Fibroblast of the aortic adventitia (primary cell): ENCODE measurements at regions not wholly inside any gene's neighbourhood (a gene's known extent, or its start where the extent isn't known, plus 50 kb on each side); places are given as distances from the start of the nearest gene placed in this dataset.

Experiments used
- DNase-seq: peaks from one replicate; pipeline ENCODE4 v3.0.0-alpha.2; 2010; ENCODE audit warnings: low read depth
- H3K4me3 ChIP-seq: 2 replicates; pipeline ENCODE4 v1.5.1; 2011; ENCODE audit warnings: low read depth, mild to moderate bottlenecking, control low read depth, low read length, moderate library complexity
- TF ChIP-seq, protein P1 (sequence below): IDR thresholded peaks from 2 replicates; pipeline ENCODE4 v1.5.1; 2011; ENCODE audit warnings: mild to moderate bottlenecking, low read length, control low read depth, inconsistent platforms; ENCODE audit not compliant: insufficient read depth

DNA sequence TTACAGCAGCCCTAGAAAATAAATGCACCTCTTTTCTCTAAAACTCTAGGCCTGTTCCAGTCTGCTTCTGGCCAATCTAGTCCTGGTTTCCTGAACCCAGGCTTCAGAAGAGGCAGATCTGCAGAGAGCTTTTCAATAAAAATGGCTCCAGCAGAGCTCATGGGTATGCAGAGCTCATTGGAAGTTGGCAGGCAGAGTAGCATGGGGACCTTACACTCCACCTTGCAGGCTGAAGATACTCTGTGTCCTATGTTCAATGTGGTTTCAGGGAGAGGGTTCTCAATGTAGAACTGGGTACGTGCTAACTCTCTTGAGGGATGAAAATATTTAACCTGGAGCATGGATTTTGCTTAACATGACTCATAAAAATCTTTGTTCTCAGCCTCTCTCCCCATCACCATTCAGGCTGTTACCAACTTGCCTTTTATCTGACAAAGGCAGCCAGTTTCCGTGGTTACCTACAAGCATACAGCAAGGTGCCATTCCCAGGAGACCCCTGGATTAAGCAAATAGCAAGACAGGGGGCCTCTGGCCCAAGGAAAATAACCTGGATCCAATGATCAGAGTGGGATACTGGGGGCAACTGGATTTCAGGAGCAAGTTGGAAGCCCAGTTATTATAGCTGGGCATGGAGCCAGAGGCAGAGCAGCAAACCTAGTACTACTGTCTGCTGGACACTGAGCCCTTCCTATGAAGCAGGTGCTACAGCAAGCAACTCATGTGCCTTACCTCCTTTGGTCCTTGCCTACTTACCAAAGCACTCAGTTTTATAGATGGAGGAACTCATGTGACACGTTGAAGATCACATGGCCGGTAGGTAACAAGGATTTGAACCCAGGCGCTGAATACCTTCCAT is 98.2 kb upstream of the DHX40 start:
- no peak overlapping the region for H3K4me3 ChIP-seq
- TF ChIP-seq, protein P1, sequence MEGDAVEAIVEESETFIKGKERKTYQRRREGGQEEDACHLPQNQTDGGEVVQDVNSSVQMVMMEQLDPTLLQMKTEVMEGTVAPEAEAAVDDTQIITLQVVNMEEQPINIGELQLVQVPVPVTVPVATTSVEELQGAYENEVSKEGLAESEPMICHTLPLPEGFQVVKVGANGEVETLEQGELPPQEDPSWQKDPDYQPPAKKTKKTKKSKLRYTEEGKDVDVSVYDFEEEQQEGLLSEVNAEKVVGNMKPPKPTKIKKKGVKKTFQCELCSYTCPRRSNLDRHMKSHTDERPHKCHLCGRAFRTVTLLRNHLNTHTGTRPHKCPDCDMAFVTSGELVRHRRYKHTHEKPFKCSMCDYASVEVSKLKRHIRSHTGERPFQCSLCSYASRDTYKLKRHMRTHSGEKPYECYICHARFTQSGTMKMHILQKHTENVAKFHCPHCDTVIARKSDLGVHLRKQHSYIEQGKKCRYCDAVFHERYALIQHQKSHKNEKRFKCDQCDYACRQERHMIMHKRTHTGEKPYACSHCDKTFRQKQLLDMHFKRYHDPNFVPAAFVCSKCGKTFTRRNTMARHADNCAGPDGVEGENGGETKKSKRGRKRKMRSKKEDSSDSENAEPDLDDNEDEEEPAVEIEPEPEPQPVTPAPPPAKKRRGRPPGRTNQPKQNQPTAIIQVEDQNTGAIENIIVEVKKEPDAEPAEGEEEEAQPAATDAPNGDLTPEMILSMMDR: no peak
- no peak for DNase-seq

DNA sequence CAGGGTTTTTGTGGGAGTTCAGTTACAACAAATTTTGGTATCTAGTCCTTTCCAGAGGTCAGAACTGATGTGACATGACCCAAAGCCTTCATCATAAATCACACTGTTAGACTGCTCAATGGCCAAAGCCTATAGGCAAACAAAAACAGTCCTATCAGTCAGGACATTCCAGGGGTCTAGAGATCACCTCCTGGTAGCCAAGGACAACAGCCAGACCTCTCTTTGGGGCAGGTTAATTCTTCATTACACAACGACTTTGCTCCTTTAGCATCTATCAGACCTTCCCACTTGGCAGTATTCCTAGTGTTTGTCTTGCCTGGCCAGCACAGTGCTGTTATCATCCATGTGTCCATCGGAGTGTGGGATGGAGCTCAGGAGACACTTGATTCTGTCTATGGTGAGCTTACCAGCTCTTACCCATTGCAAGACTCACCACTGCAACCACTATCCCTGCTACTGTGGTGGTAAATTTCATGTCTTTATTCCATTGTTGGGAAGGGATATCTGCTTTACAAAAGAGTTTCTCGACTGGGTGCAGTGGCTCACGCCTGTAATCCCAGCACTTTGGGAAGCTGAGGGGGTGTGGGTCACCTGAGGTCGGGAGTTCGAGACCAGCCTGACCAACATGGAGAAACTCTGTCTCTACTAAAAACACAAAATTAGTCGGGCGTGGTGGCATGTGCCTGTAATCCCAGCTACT is 95.5 kb upstream of the DHX40 start:
- DNase-seq: no peak
- TF ChIP-seq, protein P1: no peak
- no peak overlapping the region for H3K4me3 ChIP-seq

DNA sequence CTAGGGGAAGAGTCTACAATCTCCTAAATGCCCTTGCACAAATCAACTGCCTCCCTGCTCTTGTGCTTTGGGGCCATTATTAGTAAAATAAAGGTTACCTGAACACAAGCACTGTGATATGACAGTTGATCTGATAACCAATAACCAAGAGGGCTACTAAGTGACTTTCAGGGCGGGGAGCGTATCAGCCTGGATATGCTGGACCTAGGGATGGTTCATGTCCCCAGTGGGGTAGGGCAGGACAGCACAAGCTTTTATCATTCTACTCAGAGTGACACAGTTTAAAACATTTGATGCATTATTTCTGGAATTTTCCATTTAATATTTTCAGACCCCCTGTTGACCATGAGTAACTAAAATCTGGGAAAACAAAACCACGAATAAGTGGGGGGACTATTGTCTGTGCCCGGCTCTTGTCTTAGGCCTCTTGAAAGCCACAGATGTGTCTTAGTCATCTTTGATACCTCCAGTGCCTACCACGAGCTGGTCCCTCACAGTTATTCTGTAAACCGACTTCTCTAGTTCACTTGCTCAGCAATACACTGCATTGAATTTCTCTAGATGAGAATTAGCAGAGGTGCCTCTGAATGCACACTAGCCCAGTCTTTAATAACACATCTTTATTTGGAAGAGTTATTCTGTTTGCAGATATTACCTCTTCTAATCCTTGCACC is 94.6 kb upstream of the DHX40 start:
- DNase-seq: no peak
- TF ChIP-seq, protein P1: no peak
- H3K4me3 ChIP-seq: no peak overlapping the region

DNA sequence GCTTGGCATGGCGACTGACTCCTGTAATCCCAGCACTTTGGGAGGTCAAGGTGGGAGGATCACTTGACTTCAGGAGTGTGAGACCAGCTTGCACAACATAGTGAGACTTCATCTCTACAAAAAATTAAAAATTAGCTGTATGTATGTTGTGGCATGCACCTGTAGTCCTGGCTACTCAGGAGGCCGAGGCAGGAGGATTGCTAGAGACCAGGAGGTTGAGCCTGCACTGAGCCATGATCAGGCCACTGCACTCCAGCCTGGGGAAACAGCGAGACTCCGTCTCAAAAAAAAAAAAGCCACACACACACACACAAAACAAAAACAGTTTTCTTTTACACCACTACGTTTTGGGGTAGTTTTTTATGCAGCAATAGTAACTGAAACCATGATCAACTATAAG is 89.0 kb upstream of the DHX40 start:
- TF ChIP-seq, protein P1: no peak
- no peak overlapping the region for H3K4me3 ChIP-seq
- DNase-seq: no peak

DNA sequence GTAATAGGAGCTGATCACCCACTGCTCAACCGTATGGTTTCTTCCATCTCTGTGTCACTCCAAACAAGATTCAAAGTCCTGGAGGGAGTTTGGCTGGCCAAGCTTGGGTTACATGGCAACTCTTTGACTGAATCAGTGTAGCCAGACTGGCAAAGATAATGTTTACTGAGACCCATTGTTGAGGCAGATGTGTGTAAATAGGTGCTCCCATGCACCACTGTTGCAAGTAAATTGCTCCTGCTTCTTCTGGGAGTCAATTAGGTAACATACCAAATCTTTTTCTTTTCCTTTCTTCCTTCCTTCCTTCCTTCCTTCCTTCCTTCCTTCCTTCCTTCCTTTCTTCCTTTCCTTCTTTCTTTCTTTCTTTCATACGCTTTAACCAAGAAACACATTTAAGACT is 86.3 kb upstream of the DHX40 start:
- TF ChIP-seq, protein P1: no peak
- no peak for DNase-seq
- no peak overlapping the region for H3K4me3 ChIP-seq

DNA sequence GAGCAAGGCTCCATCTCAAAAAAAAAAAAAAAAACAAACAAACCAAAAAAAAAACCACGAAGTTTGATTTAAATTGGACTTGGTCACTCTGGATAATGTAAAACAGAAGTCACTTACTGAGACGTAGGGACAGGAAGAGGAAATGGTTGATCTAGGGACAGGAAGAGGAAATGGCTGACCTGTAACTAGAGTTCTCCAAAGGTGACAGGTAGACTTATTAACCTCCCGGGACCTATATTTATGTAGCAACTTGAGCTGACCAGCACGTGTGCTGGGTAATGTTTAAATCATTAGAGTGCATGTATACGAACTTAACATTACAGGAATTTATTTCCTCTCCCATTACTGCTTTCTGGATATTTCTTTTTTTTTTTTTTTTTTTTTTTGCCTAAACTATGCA is 81.5 kb upstream of the DHX40 start:
- TF ChIP-seq, protein P1: no peak
- no peak overlapping the region for H3K4me3 ChIP-seq
- DNase-seq: no peak
